Stimulated activated CD4-positive, alpha-beta T cell treated with anti-CD3 and anti-CD28 coated beads, Interleukin-12 subunit alpha, Interleukin-12 subunit beta, amount 100 ng/mL, for 24 hours (primary cell): ENCODE measurements at regions not wholly inside any gene's neighbourhood (a gene's known extent, or its start where the extent isn't known, plus 50 kb on each side); places are given as distances from the start of the nearest gene placed in this dataset.
"Not testable (repeated sequence)": the region's sequence is repeated elsewhere in the genome, so short reads cannot be mapped to it uniquely, and the experiment has no call there.

Experiments
- DNase-seq, 2 experiments: peaks; one replicate each; pipeline ENCODE4 v3.0.0-alpha.2; 2020; ENCODE audit warnings: low read depth in 2 of 2

GRCh38 chr6:6748001-6748400, 159.5 kb downstream of the LY86 start:
- no peak for DNase-seq

- peak; percentile 24 to 43 for DNase-seq
Measured at GRCh38 chr6:6749702-6750491, 161.4 kb downstream of the LY86 start.

GRCh38 chr6:6750594-6751265, 162.2 kb downstream of the LY86 start:
- DNase-seq, result no peak

- DNase-seq, result no peak
Measured at GRCh38 chr6:6751266-6751596, 162.7 kb downstream of the LY86 start.

GRCh38 chr6:6751619-6752023, 163.1 kb downstream of the LY86 start:
- DNase-seq, result peak in 1 of 2 experiments; percentile 19

GRCh38 chr6:6752129-6752528, 163.6 kb downstream of the LY86 start:
- no peak for DNase-seq

- no peak for DNase-seq
Measured at GRCh38 chr6:6753301-6753700, 164.8 kb downstream of the LY86 start.

GRCh38 chr6:6756526-6756925, 168.0 kb downstream of the LY86 start:
- DNase-seq, result no peak

GRCh38 chr6:6758546-6758914, 170.0 kb downstream of the LY86 start:
- DNase-seq, result no peak

GRCh38 chr6:6758915-6759654, 170.6 kb downstream of the LY86 start:
- peak in 1 of 2 experiments; percentile 14 for DNase-seq

GRCh38 chr6:6760002-6760401, 171.5 kb downstream of the LY86 start:
- DNase-seq, result no peak

GRCh38 chr6:6762566-6762965, 174.0 kb downstream of the LY86 start:
- not testable (repeated sequence) for DNase-seq

- no peak for DNase-seq
Measured at GRCh38 chr6:6764764-6765434, 176.4 kb downstream of the LY86 start.

- DNase-seq, result no peak
Measured at GRCh38 chr6:6766230-6766905, 177.8 kb downstream of the LY86 start.

- DNase-seq, result no peak
Measured at GRCh38 chr6:6769466-6769865, 180.9 kb downstream of the LY86 start.

- no peak for DNase-seq
Measured at GRCh38 chr6:6771224-6771945, 182.9 kb downstream of the LY86 start.

GRCh38 chr6:6771964-6772363, 183.4 kb downstream of the LY86 start:
- no peak for DNase-seq

GRCh38 chr6:6772751-6773150, 184.2 kb downstream of the LY86 start:
- no peak for DNase-seq

GRCh38 chr6:6775074-6775473, 186.6 kb downstream of the LY86 start:
- DNase-seq, result no peak

GRCh38 chr6:6780231-6780630, 191.7 kb downstream of the LY86 start:
- DNase-seq, result no peak
